ENCODE measurements at regions not wholly inside any gene's neighbourhood (a gene's known extent, or its start where the extent isn't known, plus 50 kb on each side); places are given as distances from the start of the nearest gene placed in this dataset.

DNA sequence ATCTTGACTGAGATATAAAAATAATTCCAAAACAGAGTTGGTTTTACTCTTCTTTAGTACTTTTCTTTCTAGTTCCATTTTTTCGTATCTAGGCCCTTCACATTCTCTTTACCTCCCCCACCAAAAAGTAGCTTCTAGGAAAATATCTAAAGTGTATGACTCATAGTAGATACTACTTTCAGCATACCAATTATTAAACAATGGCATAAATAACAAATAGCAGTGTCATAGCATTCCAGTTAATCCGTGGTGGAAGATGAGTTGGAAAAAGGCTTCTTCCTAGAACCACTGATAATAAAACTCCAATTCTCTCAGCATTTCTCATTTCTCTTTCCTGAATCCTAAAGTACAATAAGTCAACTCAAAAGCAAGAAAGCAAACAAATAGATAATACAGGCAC is 859.0 kb upstream of the B3GALT2 start:
- Histone ChIP-seq H3K36me3 (ENCODE audit: control insufficient read depth, insufficient read depth, low read length) (no peaks in the 10 kb centered on the region), H3K27me3 (ENCODE audit: control insufficient read depth, insufficient read depth, low read length, poor library complexity, severe bottlenecking) (no peaks in the 10 kb centered on the region), H3K27ac (ENCODE audit: low read depth, low read length) (no peak overlapping the region), H3K4me1 (ENCODE audit: control insufficient read depth, insufficient read depth, low read length) (no peaks in the 10 kb centered on the region), H3K9me3 (ENCODE audit: control insufficient read depth, low read length) (no peaks in the 10 kb centered on the region), H3K9ac (ENCODE audit: extremely low read depth, low read length, poor library complexity, severe bottlenecking) (no peak overlapping the region), H3K4me3 (ENCODE audit: low read length) (no peak overlapping the region)
- DNase-seq: no peak
- Mint-ChIP-seq H3K27me3 (ENCODE audit: insufficient read depth) (no peaks in the 10 kb centered on the region), H3K4me1 (no peaks in the 10 kb centered on the region), H3K36me3 (ENCODE audit: low read depth) (no peaks in the 10 kb centered on the region), H3K4me3 (no peak overlapping the region), H3K9me3 (no peaks in the 10 kb centered on the region), H3K27ac (no peak overlapping the region)
- 95% methylated on average over 2 of the region's 2 CpGs; no CpG with 5 or more reads in 1 of the 2 experiments for WGBS, 2 experiments (ENCODE audit: insufficient coverage in 1 of 2, insufficient read length in 1 of 2)
- TF ChIP-seq, protein P1, sequence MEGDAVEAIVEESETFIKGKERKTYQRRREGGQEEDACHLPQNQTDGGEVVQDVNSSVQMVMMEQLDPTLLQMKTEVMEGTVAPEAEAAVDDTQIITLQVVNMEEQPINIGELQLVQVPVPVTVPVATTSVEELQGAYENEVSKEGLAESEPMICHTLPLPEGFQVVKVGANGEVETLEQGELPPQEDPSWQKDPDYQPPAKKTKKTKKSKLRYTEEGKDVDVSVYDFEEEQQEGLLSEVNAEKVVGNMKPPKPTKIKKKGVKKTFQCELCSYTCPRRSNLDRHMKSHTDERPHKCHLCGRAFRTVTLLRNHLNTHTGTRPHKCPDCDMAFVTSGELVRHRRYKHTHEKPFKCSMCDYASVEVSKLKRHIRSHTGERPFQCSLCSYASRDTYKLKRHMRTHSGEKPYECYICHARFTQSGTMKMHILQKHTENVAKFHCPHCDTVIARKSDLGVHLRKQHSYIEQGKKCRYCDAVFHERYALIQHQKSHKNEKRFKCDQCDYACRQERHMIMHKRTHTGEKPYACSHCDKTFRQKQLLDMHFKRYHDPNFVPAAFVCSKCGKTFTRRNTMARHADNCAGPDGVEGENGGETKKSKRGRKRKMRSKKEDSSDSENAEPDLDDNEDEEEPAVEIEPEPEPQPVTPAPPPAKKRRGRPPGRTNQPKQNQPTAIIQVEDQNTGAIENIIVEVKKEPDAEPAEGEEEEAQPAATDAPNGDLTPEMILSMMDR (conservative IDR thresholded peaks at IDR 0.05): no peak

DNA sequence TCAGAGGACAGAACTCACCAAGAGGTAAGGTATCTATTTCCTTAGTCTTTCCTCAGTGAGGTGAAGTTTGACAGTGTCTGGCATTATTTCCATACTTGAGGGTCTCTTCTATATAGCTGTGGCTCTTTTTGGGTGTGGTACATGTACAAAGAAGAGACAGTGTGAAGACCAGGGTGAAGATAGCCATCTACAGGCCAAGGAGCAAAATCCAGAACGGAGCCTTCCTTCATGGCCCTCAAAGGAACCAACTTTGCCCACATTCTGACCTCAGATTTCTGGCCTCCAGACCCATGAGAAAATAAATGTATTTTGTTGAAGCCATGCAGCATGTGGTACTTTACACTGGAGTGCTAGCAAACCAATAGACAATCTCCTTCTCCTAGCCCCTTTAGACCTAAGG is 858.5 kb upstream of the B3GALT2 start:
- H3K9me3 ChIP-seq (ENCODE audit: control insufficient read depth, low read length): no peaks in the 10 kb centered on the region
- 95% methylated on average over 1 of the region's 1 CpG; no CpG with 5 or more reads in 1 of the 2 experiments for WGBS, 2 experiments (ENCODE audit: insufficient coverage in 1 of 2, insufficient read length in 1 of 2)
- H3K27ac ChIP-seq (ENCODE audit: low read depth, low read length): no peak overlapping the region
- no peak for DNase-seq
- no peak overlapping the region for H3K4me3 Mint-ChIP-seq
- no peaks in the 10 kb centered on the region for H3K9me3 Mint-ChIP-seq
- H3K4me1 ChIP-seq (ENCODE audit: control insufficient read depth, insufficient read depth, low read length): no peaks in the 10 kb centered on the region
- TF ChIP-seq, protein P1 (conservative IDR thresholded peaks at IDR 0.05): no peak
- no peak overlapping the region for H3K4me3 ChIP-seq (ENCODE audit: low read length)
- no peaks in the 10 kb centered on the region for H3K27me3 Mint-ChIP-seq (ENCODE audit: insufficient read depth)
- no peaks in the 10 kb centered on the region for H3K36me3 Mint-ChIP-seq (ENCODE audit: low read depth)
- H3K27ac Mint-ChIP-seq: no peak overlapping the region
- no peaks in the 10 kb centered on the region for H3K4me1 Mint-ChIP-seq
- H3K27me3 ChIP-seq (ENCODE audit: control insufficient read depth, insufficient read depth, low read length, poor library complexity, severe bottlenecking): no peaks in the 10 kb centered on the region
- H3K9ac ChIP-seq (ENCODE audit: extremely low read depth, low read length, poor library complexity, severe bottlenecking): no peak overlapping the region
- no peaks in the 10 kb centered on the region for H3K36me3 ChIP-seq (ENCODE audit: control insufficient read depth, insufficient read depth, low read length)

DNA sequence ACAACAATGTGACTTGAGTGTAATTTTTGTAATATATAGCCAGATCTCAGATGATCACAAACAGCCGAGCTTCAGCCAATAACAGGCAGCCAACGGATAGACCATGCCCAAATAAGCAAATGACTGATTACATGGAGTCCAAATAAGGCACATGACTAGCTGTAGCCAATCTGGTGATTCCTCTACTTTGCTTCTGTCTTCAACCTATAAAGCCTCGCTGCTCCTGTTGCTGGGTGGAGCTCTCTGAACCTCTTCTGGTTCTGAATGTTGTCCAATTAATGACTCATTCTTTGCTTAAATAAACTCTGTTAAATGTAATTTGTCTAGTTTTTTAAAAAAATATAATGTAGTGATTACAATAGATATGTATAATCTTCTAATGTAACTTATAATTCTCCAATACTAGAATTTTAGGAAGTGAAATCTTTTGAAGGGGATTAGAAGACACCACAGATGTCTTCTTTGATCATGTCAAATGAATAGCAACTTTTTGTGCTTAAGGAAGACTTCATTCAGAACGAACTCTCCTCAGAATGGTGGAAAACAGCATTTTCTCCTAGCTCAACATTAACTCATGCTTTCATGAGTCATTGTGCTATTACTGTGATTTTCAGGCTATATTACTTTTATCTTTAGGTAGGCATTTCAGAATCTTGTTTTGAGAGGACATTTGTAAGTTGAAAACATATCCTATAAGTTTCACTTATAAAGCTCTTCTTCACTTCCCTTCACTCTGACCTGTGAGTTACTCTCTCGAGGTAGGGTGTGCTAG is 857.8 kb upstream of the B3GALT2 start:
- no peaks in the 10 kb centered on the region for H3K9me3 ChIP-seq (ENCODE audit: control insufficient read depth, low read length)
- no peaks in the 10 kb centered on the region for H3K4me1 ChIP-seq (ENCODE audit: control insufficient read depth, insufficient read depth, low read length)
- no peak for DNase-seq
- H3K4me3 Mint-ChIP-seq: no peak overlapping the region
- H3K27me3 ChIP-seq (ENCODE audit: control insufficient read depth, insufficient read depth, low read length, poor library complexity, severe bottlenecking): no peaks in the 10 kb centered on the region
- TF ChIP-seq, protein P1 (conservative IDR thresholded peaks at IDR 0.05): no peak
- WGBS, 2 experiments (ENCODE audit: insufficient coverage in 1 of 2, insufficient read length in 1 of 2): 81 to 83% methylated on average over 2 to 5 of the region's 5 CpGs
- H3K36me3 ChIP-seq (ENCODE audit: control insufficient read depth, insufficient read depth, low read length): no peaks in the 10 kb centered on the region
- no peaks in the 10 kb centered on the region for H3K9me3 Mint-ChIP-seq
- H3K9ac ChIP-seq (ENCODE audit: extremely low read depth, low read length, poor library complexity, severe bottlenecking): no peak overlapping the region
- no peak overlapping the region for H3K4me3 ChIP-seq (ENCODE audit: low read length)
- no peaks in the 10 kb centered on the region for H3K36me3 Mint-ChIP-seq (ENCODE audit: low read depth)
- H3K4me1 Mint-ChIP-seq: no peaks in the 10 kb centered on the region
- no peaks in the 10 kb centered on the region for H3K27me3 Mint-ChIP-seq (ENCODE audit: insufficient read depth)
- H3K27ac Mint-ChIP-seq: no peak overlapping the region
- no peak overlapping the region for H3K27ac ChIP-seq (ENCODE audit: low read depth, low read length)
